ENCODE measurements at regions not wholly inside any gene's neighbourhood (a gene's known extent, or its start where the extent isn't known, plus 50 kb on each side); places are given as distances from the start of the nearest gene placed in this dataset.

DNA sequence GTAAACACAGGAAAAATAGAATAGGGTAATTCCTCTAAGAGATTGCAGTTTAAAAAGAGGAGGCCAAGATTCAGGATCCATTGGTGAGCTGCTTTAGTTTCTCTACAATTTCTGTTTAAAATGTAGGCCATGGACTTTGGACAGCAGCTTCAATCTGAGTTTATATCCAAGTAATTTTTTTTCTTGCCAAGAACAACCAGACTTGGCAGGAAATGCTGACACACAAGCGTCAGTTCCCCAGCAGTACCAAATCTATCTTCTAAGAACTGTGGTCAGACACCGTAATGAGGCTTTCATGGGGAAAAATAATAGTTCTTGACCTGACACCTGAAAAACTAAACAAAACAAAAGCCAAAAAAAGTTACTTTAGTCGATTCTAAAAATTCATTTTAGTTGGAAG lies 528.8 kb downstream of the CSNK1G3 start (continued):
- TF ChIP-seq ZBTB4 (CRISPR knock-in tag; IDR thresholded peaks at IDR 0.05; ENCODE audit: borderline replicate concordance) (no peak), RARA (CRISPR knock-in tag; IDR thresholded peaks at IDR 0.05) (no peak), ATF5 (CRISPR knock-in tag; IDR thresholded peaks at IDR 0.05; ENCODE audit: low read depth) (no peak), ZFX (CRISPR knock-in tag; IDR thresholded peaks at IDR 0.05; ENCODE audit: low read depth) (no peak), KIAA2018 (CRISPR knock-in tag; IDR thresholded peaks at IDR 0.05; ENCODE audit: borderline replicate concordance) (no peak)
